ENCODE measurements at regions not wholly inside any gene's neighbourhood (a gene's known extent, or its start where the extent isn't known, plus 50 kb on each side); places are given as distances from the start of the nearest gene placed in this dataset.

DNA sequence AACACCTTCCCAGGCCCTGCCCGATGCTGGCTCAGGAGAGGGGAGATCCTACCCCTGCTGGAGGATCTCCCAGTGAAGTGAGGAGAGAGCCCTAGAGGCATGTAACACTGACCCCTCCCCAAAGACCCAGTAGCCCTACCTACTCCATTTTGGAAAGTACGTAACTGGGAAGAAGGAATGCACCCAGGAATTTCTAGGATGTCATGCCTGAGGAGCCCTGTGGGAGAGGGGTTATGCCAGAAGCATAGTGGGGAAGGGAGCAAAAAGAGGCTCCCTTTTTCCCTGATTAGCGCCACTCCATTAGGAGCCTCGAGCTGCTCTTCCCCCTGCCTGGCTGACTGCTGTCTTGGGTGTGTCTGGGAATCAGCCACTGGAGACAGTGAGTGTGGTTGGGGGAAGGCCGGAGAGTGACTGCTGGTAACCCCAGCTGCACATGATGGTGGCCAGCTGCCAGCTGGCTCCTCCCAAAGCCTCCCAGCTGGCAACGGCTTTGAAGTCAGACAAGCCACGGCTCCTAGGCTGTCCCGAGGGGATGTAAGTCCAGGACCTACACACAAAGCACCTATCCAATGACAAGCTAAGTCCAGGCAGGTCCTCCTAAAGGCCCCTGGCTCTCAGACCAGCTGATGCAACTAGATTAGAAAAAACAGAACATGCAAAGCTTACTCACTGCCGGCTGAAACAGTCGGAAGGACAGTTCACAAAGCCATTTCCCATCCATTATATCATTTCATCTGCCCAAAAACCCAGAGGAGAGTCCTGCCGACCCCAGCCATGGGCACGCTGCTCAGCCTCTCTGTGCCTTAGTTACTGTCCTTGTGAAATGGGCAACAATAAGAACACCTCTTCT is 136.5 kb upstream of the ABCA1 start:
- no peak for DNase-seq (ENCODE audit: low read depth)

DNA sequence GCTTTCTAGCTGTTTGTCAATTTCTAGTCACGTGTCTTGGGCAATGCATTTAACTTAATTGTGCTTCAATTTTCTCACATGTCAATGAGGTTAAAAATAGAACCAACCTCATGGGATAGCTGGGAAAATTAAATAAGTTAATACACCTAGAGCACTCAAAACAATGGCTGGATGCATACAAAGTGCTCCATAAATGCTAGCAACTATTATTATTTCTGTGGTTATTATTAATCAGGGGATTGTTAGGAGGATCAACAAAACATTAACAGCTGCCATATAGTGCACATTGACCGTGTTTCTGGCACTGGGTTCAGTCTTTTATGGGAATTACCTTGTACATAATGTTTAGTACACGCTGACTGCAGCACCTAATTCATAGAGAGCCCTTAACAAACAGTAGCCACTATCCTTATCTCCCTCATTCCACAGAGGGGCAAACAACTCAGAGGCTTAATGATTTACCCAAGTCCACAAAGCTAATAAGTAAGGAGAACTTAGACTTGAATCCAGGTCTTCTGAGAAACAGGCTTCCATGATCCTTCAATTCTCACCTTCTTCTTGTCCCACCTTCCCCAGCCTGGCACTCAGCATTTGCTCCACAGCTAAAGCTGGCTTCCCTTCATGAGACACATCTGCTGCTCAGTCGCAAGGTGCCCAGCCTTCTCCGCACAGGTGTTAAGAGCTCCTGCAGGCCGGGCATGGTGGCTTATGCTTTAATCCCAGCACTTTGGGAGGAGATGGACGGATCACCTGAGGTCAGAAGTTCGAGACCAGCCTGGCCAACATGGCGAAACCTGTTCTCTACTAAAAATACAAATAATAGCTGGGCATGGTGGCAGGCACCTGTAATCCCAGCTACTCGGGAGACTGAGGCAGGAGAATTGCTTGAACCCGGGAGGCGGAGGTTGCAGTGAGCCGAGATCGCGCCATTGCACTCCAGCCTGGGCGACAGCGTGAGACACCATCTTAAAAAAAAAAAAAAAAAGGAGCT is 137.4 kb upstream of the ABCA1 start:
- DNase-seq (ENCODE audit: low read depth): no peak

DNA sequence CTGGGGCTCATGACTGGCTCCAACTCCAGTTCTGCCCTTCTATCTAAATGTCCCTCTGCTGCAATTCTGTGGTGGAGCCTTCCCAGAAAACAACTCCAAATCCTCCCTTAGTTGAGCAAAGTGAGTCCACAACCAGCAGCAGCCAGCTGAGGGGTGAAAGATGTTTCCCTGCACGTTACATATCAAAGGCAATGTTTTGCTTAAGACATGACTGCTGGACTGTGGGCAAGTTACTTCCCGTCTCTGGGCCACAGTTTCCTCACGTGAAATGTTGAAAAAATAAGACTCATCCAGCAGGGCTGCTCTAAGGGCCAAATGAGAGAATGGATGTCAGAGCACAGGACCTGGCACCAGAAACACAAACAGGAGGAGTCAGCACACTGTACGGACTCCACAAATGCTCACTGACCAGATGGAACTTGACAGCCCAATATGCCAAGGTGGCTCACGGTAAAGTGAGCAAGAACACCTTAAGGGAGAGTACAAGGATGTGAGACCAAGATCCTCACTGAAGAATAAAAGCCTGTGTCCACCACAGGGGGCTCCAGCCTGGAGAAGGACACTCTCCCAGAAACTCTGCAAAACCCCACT is 138.4 kb upstream of the ABCA1 start:
- no peak for DNase-seq (ENCODE audit: low read depth)

DNA sequence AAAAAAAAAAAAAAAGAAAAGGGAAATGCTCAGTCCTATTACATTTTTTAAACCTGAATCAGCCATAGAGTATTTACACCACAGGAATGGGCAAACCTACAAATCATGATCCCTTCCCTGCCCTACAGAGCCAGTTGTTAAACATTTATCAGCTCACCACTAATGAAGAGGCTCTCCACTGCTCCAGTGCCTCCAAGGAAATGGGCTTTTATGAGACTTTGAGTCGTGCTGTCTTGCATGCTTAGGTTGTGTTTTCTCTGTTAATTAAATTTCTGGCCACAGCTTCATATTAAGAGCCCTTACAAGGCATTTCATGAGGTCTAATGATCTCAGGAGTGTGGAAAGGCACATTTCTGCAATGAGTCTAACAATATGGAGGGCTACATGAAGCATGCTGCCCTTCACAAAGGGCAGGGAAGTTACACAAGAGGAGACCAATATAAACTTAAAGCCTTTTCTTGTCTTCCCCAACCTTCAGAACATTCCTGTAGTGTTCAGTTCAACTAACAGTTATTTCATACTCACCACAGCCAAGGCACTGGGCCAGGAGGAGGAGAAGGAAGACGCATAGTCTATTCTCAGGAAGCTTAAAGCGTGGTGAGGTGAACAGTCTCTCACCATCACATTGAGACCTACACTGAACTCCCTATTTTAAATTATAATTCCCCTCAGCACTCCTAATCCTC is 140.1 kb upstream of the ABCA1 start:
- no peak for DNase-seq (ENCODE audit: low read depth)

DNA sequence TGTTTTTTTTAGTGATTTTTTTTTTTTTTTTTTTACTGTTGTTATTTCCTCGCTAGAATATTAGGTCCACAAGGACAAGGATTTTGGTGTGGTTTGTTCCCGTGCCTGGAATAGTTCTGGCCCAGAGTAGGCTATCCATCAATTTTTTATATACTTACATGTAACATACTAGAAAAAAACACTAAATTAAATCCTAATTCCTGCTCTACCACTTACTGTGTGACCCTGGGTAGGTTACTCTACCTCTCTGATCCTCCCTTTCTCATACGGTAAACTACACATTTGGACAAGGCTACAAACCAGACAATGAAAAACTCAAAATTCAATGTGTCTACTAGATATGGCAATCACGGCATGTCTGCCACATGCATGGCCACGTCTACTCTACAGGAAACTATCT is 141.3 kb upstream of the ABCA1 start:
- DNase-seq (ENCODE audit: low read depth): no peak

DNA sequence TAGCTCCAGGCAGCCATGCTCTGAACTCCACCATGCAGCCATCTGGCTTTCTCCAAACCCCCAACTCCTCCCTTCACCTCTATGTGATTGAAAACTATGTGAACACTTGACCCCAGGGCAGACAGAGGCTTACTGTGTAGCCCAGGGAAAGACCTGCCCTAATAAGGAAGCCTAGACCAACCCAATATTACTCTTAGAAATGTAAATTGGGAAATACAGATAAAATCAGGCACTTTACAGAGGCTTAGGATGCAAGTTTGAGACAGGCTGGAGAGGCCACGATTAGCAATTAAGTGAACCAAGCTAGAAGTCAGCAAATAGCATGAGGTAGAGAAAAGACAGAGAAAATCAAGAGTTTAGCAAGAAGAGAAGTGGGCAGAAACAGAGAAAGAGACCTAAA is 141.7 kb upstream of the ABCA1 start:
- DNase-seq (ENCODE audit: low read depth): no peak

DNA sequence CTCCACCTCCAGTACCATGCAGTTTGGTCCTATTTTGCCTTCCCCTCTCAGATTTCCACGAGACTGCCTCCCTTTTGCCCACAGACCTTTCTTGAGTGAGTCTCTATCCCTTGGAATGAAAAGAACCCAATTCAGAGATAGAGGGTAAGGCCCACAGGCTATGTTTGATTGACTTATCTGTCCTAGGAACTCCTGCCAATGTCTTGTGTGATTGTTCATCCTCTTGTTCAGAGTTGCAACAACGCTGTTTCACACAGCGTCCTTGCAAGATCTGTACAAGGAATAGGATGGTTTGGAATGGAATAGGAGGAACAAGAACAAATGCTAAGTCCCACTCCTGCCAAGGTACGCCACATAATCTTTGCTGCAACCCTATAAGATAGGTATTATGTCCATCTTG is 142.2 kb upstream of the ABCA1 start:
- no peak for DNase-seq (ENCODE audit: low read depth)

DNA sequence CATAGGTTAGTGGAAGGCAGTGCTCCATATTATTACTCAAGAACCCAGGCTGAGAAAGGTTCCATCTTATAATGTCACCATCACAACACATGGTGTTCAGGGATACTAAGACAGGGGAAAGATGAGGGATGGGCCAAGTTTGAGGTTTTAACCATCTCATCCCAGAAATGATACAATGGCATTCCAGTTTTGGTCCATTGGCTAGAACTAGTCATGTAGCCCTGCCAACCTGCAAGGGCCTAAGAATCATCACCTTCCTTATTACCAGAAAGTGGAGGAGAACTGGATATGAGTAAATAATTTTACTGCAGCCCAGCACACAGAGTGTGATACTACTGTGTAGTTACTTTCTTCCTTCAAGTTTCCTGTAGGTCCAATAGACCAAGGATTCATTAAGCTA is 144.5 kb upstream of the ABCA1 start:
- DNase-seq (ENCODE audit: low read depth): no peak

DNA sequence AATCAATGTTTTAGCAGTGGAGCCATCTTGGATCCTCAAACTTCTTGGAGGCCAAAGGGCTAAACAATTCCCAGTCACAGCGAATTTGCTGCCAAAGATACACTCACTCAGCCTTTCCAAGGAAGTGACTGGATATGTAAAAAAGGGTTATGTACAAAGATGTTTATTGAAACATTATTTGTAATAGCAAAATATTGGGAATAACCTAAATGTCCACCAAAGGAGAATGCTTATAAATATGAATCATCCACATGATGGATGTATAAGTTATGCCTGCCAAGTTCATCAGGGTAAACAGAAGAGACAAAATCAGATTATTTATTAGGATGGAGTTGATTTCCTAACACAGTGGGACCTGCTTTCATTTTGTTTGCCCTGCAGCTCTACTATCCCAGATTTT is 145.2 kb upstream of the ABCA1 start:
- DNase-seq (ENCODE audit: low read depth): no peak

DNA sequence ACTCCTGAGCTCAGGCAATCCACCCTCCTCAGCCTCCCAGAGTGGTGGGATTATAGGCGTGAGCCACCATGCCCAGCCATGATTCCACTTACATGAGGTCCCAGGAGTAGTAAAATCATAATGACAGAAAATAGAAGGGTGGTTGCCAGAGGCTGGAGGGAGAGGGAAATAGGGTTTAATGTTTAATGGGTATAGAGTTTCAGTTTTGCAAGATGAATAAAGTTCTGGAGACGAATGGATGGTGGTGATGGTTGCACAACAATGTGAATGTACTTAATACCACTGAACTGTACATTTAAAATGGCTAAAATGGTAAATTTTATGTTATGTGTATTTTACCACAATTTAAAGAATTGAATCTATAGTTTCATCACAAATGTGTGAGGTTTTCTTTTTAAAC is 146.5 kb upstream of the ABCA1 start:
- DNase-seq (ENCODE audit: low read depth): no peak

DNA sequence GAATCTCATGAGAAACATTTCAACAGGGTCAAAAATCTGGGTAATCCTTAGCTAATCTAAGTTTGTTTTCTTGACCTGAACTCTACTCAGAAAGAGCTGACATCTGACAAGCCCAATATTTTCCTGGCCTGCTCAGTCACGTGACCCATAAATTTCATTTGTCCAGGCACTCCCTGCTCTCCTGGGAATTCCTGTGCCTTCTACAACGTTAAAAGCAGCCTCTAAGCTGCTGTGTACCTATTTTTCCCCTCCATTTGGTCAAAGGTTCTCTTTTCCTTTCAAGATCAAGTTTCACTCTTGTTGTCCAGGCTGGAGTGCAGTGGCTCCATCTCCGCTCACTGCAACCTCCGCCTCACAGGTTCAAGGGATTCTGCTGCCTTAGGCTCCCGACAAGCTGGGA is 148.8 kb upstream of the ABCA1 start:
- DNase-seq (ENCODE audit: low read depth): no peak

DNA sequence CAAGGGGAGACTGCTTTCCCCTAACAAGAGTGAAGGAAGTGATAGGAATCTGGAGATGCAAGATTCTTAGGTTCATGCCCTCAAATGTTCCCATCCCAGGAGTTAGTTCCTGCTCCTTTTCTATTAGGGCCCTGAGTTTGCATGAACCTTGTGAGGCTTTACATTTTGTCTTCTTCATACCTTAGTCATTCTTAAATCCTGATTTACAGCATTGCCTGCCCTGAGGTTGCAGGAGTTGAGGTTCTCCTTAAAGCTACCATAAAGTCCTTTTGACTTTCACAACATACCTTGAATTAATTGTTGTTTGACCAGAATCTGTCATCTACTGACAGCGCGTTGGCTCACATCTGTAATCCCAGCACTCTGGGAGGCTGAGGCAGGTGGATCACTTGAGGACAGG is 151.5 kb upstream of the ABCA1 start:
- no peak for DNase-seq (ENCODE audit: low read depth)

DNA sequence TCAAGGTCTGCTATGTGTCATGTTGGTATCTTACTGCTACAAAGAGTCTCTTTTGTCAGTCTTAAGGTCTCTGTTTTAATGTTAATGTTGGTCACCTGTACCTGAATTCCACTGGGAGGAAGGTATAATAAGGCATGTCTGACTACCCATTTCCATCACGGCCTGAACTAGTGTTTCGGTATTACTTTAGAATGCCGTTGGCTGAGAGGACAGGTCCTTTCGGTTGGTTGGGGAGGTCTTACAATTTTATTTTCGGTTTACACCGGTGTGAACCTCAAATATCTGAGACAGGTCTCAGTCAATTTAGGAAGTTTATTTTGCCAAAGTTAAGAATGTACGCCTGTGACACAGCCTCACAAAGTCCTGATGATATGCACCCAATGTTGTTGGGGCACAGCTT is 154.9 kb upstream of the ABCA1 start:
- DNase-seq (ENCODE audit: low read depth): no peak

DNA sequence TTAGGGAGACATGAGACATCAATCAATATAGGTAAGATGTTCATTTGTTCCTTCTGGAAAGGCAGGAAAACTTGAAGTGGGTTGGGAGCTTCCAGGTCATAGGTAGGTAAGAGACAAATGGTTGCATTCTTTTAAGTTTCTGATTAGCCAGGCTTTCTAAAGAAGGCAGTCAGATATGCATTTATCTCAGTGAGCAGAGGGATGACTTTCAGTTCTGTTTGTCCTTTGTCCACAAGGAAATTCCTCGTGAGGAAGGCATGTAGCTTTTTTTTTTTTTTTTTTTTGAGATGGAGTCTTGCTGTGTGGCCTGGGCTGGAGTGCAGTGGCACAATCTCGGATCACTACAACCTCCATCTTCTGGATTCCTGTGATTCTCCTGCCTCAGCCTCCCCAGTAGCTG is 155.3 kb upstream of the ABCA1 start:
- DNase-seq (ENCODE audit: low read depth): no peak

DNA sequence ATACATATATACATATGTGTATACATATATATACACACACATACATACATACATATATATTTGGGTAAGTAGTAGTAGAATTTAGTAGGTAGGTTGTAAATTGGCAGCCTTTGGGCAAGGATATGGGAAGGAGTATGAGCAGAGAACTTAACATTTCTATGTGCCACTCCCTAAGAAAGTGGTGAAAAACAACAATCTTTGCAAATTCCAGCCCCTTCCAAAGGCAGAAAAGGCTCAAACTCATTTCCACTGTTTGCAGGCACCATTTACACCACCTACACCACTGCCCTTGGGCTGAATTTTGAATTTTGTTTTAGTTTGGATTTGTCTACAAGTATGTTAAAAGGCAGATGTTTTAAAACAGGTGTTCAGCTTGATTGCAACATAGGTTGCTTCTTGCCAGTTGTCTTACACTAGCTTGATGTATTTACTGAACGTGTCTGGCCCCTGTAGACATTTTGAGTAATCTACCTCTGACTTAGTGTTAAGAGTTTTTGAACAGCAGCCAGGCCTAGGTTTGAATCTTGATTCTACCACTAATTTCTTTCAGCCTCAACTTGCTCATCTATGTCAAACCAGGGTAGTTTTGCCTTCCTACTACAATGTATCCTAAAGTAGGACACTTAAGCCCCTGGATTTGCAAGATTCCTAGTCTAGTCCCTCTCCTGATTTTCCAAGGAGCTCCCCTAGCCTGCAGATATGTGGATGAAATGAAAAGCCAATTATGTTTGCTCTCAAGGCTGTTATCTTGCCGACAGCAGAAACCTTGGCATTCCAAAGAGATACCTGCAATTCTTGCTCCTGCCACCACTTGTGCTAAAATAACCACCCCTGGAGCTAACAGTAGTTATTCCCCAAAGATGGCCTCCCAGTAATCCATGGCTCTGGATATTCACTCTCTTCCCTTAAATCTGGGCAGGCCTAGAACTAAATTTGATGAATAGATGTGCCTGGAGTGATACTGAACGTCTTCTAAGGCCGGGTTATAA is 156.2 kb upstream of the SLC44A1 start:
- no peak for DNase-seq (ENCODE audit: low read depth)

DNA sequence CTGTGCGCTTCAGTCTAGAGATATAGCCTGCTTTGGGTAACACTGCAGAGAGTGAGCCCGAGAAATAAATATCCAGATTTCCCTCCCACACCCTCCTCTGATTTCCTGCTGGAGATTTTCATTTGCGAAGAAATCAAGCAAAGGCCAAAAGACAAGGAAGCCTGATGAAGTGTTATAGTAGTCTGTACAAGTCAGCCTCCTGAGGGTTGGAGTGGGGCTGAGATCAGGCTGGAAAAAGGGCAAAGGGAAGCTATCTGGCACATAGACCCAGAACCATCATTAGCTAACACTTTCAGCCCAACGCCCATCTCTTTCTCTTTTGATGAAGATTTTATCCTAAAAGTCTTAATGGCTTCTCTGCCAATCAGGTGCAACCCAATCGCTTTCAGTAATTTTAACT is 154.6 kb upstream of the SLC44A1 start:
- DNase-seq (ENCODE audit: low read depth): no peak

DNA sequence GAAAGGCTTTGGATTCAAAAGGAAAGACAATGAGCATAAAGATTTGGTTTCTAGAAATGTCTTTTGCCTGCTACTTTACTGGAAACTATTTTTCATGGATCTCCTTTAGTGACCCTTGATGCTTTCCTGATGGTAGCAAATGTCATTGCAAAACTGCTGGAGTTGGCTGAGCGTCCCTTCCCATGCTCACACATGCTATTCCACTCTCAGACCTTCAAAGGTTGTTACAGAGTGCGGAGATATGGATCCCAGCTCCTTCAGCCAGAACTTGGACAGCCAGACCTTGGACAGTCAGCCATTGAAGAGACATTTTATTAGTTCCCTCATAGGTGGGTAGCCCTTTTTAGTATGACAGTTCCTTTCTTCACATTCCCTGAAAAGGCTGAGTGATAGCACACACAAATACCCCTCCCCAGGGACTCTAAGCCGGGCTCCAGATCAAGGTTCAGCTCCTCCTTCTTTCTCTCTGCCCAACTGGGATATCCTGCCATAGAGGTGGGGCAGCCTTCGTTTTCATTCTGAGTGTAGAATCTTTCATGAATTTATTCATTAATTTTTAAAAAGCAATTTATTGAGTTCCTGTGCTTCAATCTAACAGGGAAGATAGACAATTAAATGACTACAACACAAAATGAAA is 153.3 kb upstream of the SLC44A1 start:
- DNase-seq (ENCODE audit: low read depth): no peak

DNA sequence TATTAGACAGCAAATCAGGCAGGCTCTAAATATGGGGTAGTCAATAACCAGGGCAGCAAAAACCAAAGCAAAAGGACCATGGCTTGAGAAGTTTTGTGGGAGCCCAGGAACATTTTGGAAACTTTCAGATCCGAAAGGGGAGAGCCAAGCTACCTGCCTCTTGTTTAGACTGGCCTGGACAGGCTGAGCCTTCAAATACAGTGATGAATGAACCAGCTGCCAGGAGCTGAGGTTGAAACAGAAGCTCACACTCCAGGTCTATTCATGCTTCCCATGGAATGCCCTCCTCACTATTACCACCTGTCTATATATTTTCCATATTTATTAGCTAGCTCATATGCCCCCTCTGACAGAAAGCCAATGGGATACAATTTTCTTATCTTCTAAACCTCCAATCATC is 150.8 kb upstream of the SLC44A1 start:
- no peak for DNase-seq (ENCODE audit: low read depth)

DNA sequence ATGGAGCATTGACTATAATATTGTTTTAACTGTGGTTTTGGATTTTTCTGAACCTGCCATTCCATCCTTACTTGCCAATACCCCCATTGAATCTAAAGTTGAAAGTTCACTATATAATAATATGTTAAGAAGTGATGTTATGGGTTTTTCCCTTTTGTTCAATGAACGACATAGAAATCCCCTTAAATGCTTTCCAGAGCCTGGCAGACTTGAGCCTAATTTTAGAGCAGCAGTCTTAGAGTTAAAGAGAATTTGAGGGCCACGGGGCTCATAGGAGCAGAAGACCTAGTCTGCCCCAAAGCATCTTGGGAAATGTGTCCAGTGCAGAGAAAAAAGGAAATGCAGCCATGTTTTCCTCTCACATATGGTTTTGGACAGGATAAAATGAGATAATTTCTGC is 146.1 kb upstream of the SLC44A1 start:
- no peak for DNase-seq (ENCODE audit: low read depth)

DNA sequence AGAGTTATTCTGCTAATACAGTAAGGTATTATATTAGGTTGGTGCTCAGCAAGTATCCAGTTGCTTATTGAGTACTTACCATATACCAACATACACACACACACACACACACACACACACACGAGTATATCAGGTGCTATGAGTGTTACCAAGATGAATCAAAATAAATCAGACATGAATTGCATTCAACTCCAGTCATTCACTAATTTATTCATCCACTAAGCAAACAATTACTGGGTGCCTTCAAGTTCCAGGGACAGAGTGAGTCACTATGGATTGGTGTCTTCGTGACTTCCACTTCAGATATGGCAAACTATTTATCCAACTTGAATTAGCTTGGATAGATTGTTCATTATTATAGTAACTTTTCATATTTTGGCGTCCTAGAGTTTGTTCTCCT is 140.7 kb upstream of the SLC44A1 start:
- no peak for DNase-seq (ENCODE audit: low read depth)

Measured in stimulated activated CD4-positive, alpha-beta T cell treated with anti-CD3 and anti-CD28 coated beads, Interleukin-2, amount 100 ng/mL, for 4 hours (primary cell).